ENCODE measurements at regions not wholly inside any gene's neighbourhood (a gene's known extent, or its start where the extent isn't known, plus 50 kb on each side); places are given as distances from the start of the nearest gene placed in this dataset.

- POLR2A ChIA-PET: no interaction called here
These were observed 338.0 kb downstream of the NYAP2 start for GRCh38 chr2:225737556-225737955.

GRCh38 chr2:225735844-225736243 is 336.3 kb downstream of the NYAP2 start:
- H3K36me3 ChIP-seq (ENCODE audit: control insufficient read depth in 2 of 2, insufficient read depth in 1 of 2, low read length in 2 of 2): no peaks in the 10 kb centered on the region
- CTCF ChIA-PET: interaction anchor here (0.7 kb wide), 1 partner anchor 344 kb away, joined by 4 read pairs; no protein-coding TSS in a partner anchor
- POLR2A ChIA-PET: no interaction called here
- H3K9me3 ChIP-seq (ENCODE audit: control insufficient read depth, insufficient read depth, low read depth, low read length): no peaks in the 10 kb centered on the region
- H3K27ac ChIP-seq (ENCODE audit: extremely low read depth, low read depth, low read length): no peak overlapping the region
- peaks cover 4% of the 10 kb centered on the region; the same call in 1 of the 2 replicates for H3K4me1 ChIP-seq (ENCODE audit: control insufficient read depth, insufficient read depth, low read length)
- no peak overlapping the region for H3K4me3 ChIP-seq (ENCODE audit: low read depth, low read length)
- no peak for TF ChIP-seq ZNF354C (tag by site-specific recombination; IDR thresholded peaks at IDR 0.05; ENCODE audit: borderline replicate concordance, low read depth)
- no peak for TF ChIP-seq ZNF561 (tag by site-specific recombination; IDR thresholded peaks at IDR 0.05; ENCODE audit: borderline replicate concordance)
- no peak for TF ChIP-seq KLF8 (tag by site-specific recombination; IDR thresholded peaks at IDR 0.05)
- TF ChIP-seq HOXD13 (CRISPR knock-in tag; IDR thresholded peaks at IDR 0.05; ENCODE audit: borderline replicate concordance): no peak
- TF ChIP-seq ZNF266 (tag by site-specific recombination; IDR thresholded peaks at IDR 0.05; ENCODE audit: low read depth): no peak
- no peak for TF ChIP-seq ZNF830 (tag by site-specific recombination; IDR thresholded peaks at IDR 0.05; ENCODE audit: low read depth)
- TF ChIP-seq ZNF596 (tag by site-specific recombination; IDR thresholded peaks at IDR 0.05): no peak
- no peak for TF ChIP-seq ZNF391 (tag by site-specific recombination; IDR thresholded peaks at IDR 0.05; ENCODE audit: borderline replicate concordance, low read depth)
- no peak for TF ChIP-seq ZSCAN23 (tag by site-specific recombination; IDR thresholded peaks at IDR 0.05)
- TF ChIP-seq ZNF791 (tag by site-specific recombination; IDR thresholded peaks at IDR 0.05): no peak
- no peak for TF ChIP-seq ZNF521 (tag by site-specific recombination; IDR thresholded peaks at IDR 0.05)
- TF ChIP-seq ZBTB10 (tag by site-specific recombination; IDR thresholded peaks at IDR 0.05): no peak
- no peak for TF ChIP-seq ZNF548 (tag by site-specific recombination; IDR thresholded peaks at IDR 0.05)

More at GRCh38 chr2:225737556-225737955, 338.0 kb downstream of the NYAP2 start:
- no peak overlapping the region for H3K27ac ChIP-seq (ENCODE audit: extremely low read depth, low read depth, low read length)
- H3K9me3 ChIP-seq (ENCODE audit: control insufficient read depth, insufficient read depth, low read depth, low read length): no peaks in the 10 kb centered on the region
- no peaks in the 10 kb centered on the region for H3K36me3 ChIP-seq (ENCODE audit: control insufficient read depth in 2 of 2, insufficient read depth in 1 of 2, low read length in 2 of 2)
- TF ChIP-seq ZNF660 (tag by site-specific recombination; IDR thresholded peaks at IDR 0.05): no peak
- no peak for TF ChIP-seq PBX3 (CRISPR knock-in tag; IDR thresholded peaks at IDR 0.05)
- no peak for TF ChIP-seq ZNF423 (tag by site-specific recombination; IDR thresholded peaks at IDR 0.05)
- no peak for TF ChIP-seq ZBTB20 (tag by site-specific recombination; IDR thresholded peaks at IDR 0.05)
- TF ChIP-seq ZNF518A (tag by site-specific recombination; conservative IDR thresholded peaks at IDR 0.05; ENCODE audit: low read depth): no peak
- TF ChIP-seq GLIS1 (tag by site-specific recombination; IDR thresholded peaks at IDR 0.05): no peak
- TF ChIP-seq ZNF530 (tag by site-specific recombination; IDR thresholded peaks at IDR 0.05; ENCODE audit: low read depth): no peak
- no peak for TF ChIP-seq ZNF548 (tag by site-specific recombination; IDR thresholded peaks at IDR 0.05)
- TF ChIP-seq ZNF174 (tag by site-specific recombination; IDR thresholded peaks at IDR 0.05): no peak
- TF ChIP-seq ZNF560 (tag by site-specific recombination; IDR thresholded peaks at IDR 0.05; ENCODE audit: borderline replicate concordance): no peak
- TF ChIP-seq KLF8 (tag by site-specific recombination; IDR thresholded peaks at IDR 0.05): no peak
- TF ChIP-seq OVOL3 (tag by site-specific recombination; IDR thresholded peaks at IDR 0.05): no peak
- no peak for TF ChIP-seq ZNF366 (tag by site-specific recombination; conservative IDR thresholded peaks at IDR 0.05)
- TF ChIP-seq ZNF571 (tag by site-specific recombination; IDR thresholded peaks at IDR 0.05): no peak
- TF ChIP-seq ZNF596 (tag by site-specific recombination; IDR thresholded peaks at IDR 0.05): no peak
- TF ChIP-seq TRIM28 (IDR thresholded peaks at IDR 0.05; ENCODE audit: borderline replicate concordance, low read length): no peak
- no peak for TF ChIP-seq WT1 (tag by site-specific recombination; IDR thresholded peaks at IDR 0.05)
- TF ChIP-seq ZNF600 (tag by site-specific recombination; IDR thresholded peaks at IDR 0.05): no peak
- no peak for TF ChIP-seq KLF9 (tag by site-specific recombination; IDR thresholded peaks at IDR 0.05; ENCODE audit: low read depth)
- no peak for TF ChIP-seq ZNF777 (tag by site-specific recombination; IDR thresholded peaks at IDR 0.05; ENCODE audit: borderline replicate concordance)
- H3K4me1 ChIP-seq (ENCODE audit: control insufficient read depth, insufficient read depth, low read length): peaks cover 4% of the 10 kb centered on the region; the same call in 1 of the 2 replicates
- H3K4me3 ChIP-seq (ENCODE audit: low read depth, low read length): no peak overlapping the region
- CTCF ChIA-PET: interaction anchor here (0.9 kb wide), 1 partner anchor 152 kb away, joined by 3 read pairs; no protein-coding TSS in a partner anchor
